Subcutaneous abdominal adipose tissue (tissue), 5 donors: ENCODE measurements at regions not wholly inside any gene's neighbourhood (a gene's known extent, or its start where the extent isn't known, plus 50 kb on each side); places are given as distances from the start of the nearest gene placed in this dataset.

Experiments used
- H3K27ac ChIP-seq: one replicate; pipeline ENCODE4 v1.7.0; 2013; ENCODE audit warnings: low read depth, mild to moderate bottlenecking, inconsistent platforms, low read length, moderate library complexity
- H3K27me3 ChIP-seq, 5 donors: one replicate each; pipeline ENCODE4 v1.7.0; 2013; ENCODE audit warnings: low read length in 5 of 5, inconsistent platforms in 1 of 5; ENCODE audit not compliant: control insufficient read depth in 5 of 5, insufficient read depth in 4 of 5
- H3K36me3 ChIP-seq, 5 donors: one replicate each; pipeline ENCODE4 v1.7.0; 2013; ENCODE audit warnings: low read length in 5 of 5; ENCODE audit not compliant: control insufficient read depth in 5 of 5, insufficient read depth in 5 of 5
- H3K4me1 ChIP-seq, 5 donors: one replicate each; pipeline ENCODE4 v1.7.0; 2013; ENCODE audit warnings: low read length in 5 of 5, mild to moderate bottlenecking in 3 of 5, moderate library complexity in 1 of 5; ENCODE audit not compliant: control insufficient read depth in 5 of 5, insufficient read depth in 5 of 5
- H3K4me3 ChIP-seq, 5 donors: one replicate each; pipeline ENCODE4 v1.7.0; 2013; ENCODE audit warnings: low read length in 5 of 5, low read depth in 1 of 5
- H3K9ac ChIP-seq, 5 donors: one replicate each; pipeline ENCODE4 v1.7.0; 2013; ENCODE audit warnings: low read length in 5 of 5, mild to moderate bottlenecking in 4 of 5, moderate library complexity in 3 of 5
- H3K9me3 ChIP-seq, 5 donors: one replicate each; pipeline ENCODE4 v1.7.0; 2013; ENCODE audit warnings: low read length in 5 of 5; ENCODE audit not compliant: control insufficient read depth in 5 of 5
- donor health status: healthy.
- donor health status: healthy.
- donor health status: healthy.
- donor health status: healthy.
- donor health status: healthy.

GRCh38 chr12:94777936-94778335 lies 127.6 kb upstream of the TMCC3 start:
- H3K4me3 ChIP-seq: no peak overlapping the region
- H3K36me3 ChIP-seq: no peaks in the 10 kb centered on the region
- no peaks in the 10 kb centered on the region for H3K27me3 ChIP-seq
- H3K9me3 ChIP-seq: peaks cover 0 to 9% (median 4%) of the 10 kb centered on the region in 5 donors
- H3K9ac ChIP-seq: no peak overlapping the region
- H3K27ac ChIP-seq: no peak overlapping the region
- no peaks in the 10 kb centered on the region for H3K4me1 ChIP-seq

- H3K9ac ChIP-seq: no peak overlapping the region
- H3K9me3 ChIP-seq: peaks cover 0 to 9% (median 4%) of the 10 kb centered on the region in 5 donors
- no peaks in the 10 kb centered on the region for H3K4me1 ChIP-seq
- H3K4me3 ChIP-seq: no peak overlapping the region
- no peak overlapping the region for H3K27ac ChIP-seq
- no peaks in the 10 kb centered on the region for H3K27me3 ChIP-seq
- no peaks in the 10 kb centered on the region for H3K36me3 ChIP-seq
These were observed 125.4 kb upstream of the TMCC3 start for GRCh38 chr12:94775710-94776109.

GRCh38 chr12:94771741-94772140 lies 121.4 kb upstream of the TMCC3 start:
- no peak overlapping the region for H3K27ac ChIP-seq
- H3K4me1 ChIP-seq: no peaks in the 10 kb centered on the region
- peaks cover 0 to 8% (median 0%) of the 10 kb centered on the region in 5 donors for H3K27me3 ChIP-seq
- no peak overlapping the region for H3K9ac ChIP-seq
- H3K9me3 ChIP-seq: peaks cover 0 to 9% (median 4%) of the 10 kb centered on the region in 5 donors
- no peaks in the 10 kb centered on the region for H3K36me3 ChIP-seq
- no peak overlapping the region for H3K4me3 ChIP-seq

- Histone ChIP-seq H3K9me3 (peaks cover 0 to 9% (median 4%) of the 10 kb centered on the region in 5 donors), H3K27me3 (peaks cover 0 to 8% (median 0%) of the 10 kb centered on the region in 5 donors), H3K4me1 (no peaks in the 10 kb centered on the region), H3K27ac (no peak overlapping the region), H3K4me3 (no peak overlapping the region), H3K36me3 (no peaks in the 10 kb centered on the region), H3K9ac (no peak overlapping the region)
These were observed 120.8 kb upstream of the TMCC3 start for GRCh38 chr12:94771199-94771598.

- Histone ChIP-seq H3K4me1 (no peaks in the 10 kb centered on the region), H3K4me3 (no peak overlapping the region), H3K27ac (no peak overlapping the region), H3K36me3 (no peaks in the 10 kb centered on the region), H3K9ac (no peak overlapping the region), H3K27me3 (peaks cover 0 to 8% (median 0%) of the 10 kb centered on the region in 5 donors), H3K9me3 (peaks cover 0 to 9% (median 4%) of the 10 kb centered on the region in 5 donors)
These were observed 120.4 kb upstream of the TMCC3 start for GRCh38 chr12:94770791-94771190.

GRCh38 chr12:94769776-94770759 lies 119.7 kb upstream of the TMCC3 start:
- Histone ChIP-seq H3K27ac (no peak overlapping the region), H3K4me3 (no peak overlapping the region), H3K4me1 (no peaks in the 10 kb centered on the region), H3K36me3 (no peaks in the 10 kb centered on the region), H3K27me3 (peaks cover 0 to 8% (median 0%) of the 10 kb centered on the region in 5 donors), H3K9ac (no peak overlapping the region), H3K9me3 (peaks cover 0 to 9% (median 4%) of the 10 kb centered on the region in 5 donors)

- H3K27ac ChIP-seq: no peak overlapping the region
- no peaks in the 10 kb centered on the region for H3K36me3 ChIP-seq
- no peaks in the 10 kb centered on the region for H3K4me1 ChIP-seq
- no peak overlapping the region for H3K9ac ChIP-seq
- H3K4me3 ChIP-seq: no peak overlapping the region
- peaks cover 0 to 8% (median 0%) of the 10 kb centered on the region in 5 donors for H3K27me3 ChIP-seq
- peaks cover 0 to 5% (median 3%) of the 10 kb centered on the region in 5 donors for H3K9me3 ChIP-seq
These were observed 118.7 kb upstream of the TMCC3 start for GRCh38 chr12:94769047-94769420.

GRCh38 chr12:94768398-94769046 lies 118.2 kb upstream of the TMCC3 start:
- H3K4me3 ChIP-seq: no peak overlapping the region
- no peak overlapping the region for H3K9ac ChIP-seq
- H3K9me3 ChIP-seq: peaks cover 0 to under 1% (median 0%) of the 10 kb centered on the region in 5 donors
- no peaks in the 10 kb centered on the region for H3K4me1 ChIP-seq
- no peak overlapping the region for H3K27ac ChIP-seq
- H3K27me3 ChIP-seq: peaks cover 0 to 8% (median 0%) of the 10 kb centered on the region in 5 donors
- H3K36me3 ChIP-seq: no peaks in the 10 kb centered on the region

- Histone ChIP-seq H3K4me3 (no peak overlapping the region), H3K36me3 (no peaks in the 10 kb centered on the region), H3K9me3 (no peaks in the 10 kb centered on the region), H3K27me3 (peaks cover 0 to 8% (median 0%) of the 10 kb centered on the region in 5 donors), H3K27ac (no peak overlapping the region), H3K9ac (no peak overlapping the region), H3K4me1 (no peaks in the 10 kb centered on the region)
These were observed 117.6 kb upstream of the TMCC3 start for GRCh38 chr12:94767956-94768355.

- peaks cover 0 to 2% (median 0%) of the 10 kb centered on the region in 5 donors for H3K4me1 ChIP-seq
- H3K27ac ChIP-seq: no peak overlapping the region
- H3K27me3 ChIP-seq: peaks cover 0 to 8% (median 0%) of the 10 kb centered on the region in 5 donors
- H3K9ac ChIP-seq: no peak overlapping the region
- no peaks in the 10 kb centered on the region for H3K36me3 ChIP-seq
- H3K9me3 ChIP-seq: no peaks in the 10 kb centered on the region
- no peak overlapping the region for H3K4me3 ChIP-seq
These were observed 116.0 kb upstream of the TMCC3 start for GRCh38 chr12:94766397-94766796.
